ENCODE measurements at regions not wholly inside any gene's neighbourhood (a gene's known extent, or its start where the extent isn't known, plus 50 kb on each side); places are given as distances from the start of the nearest gene placed in this dataset.

DNA sequence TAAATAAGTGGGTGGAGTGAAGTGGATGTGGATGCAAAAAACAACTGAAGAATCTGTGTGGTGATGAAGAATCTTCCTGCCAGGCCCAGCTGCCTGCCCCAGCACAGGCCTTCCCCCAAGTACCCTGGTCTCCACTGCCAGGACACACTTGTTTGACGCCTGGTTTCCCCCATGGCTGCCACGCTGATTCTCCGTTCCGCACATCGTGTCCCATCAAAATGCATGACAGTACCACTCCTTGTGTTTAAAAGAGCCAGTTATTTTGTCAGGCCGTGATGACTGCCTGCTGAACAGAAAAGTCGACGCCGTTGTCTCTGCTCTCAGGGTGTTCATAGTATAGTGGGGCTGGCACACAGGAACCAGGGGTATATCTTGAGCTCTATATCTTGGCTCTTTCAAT, 50.3 kb upstream of the KYNU start:
- no peak for DNase-seq (ENCODE audit: low read depth)
- TF ChIP-seq CTCF (IDR thresholded peaks at IDR 0.05; ENCODE audit: insufficient read depth, low read depth, low read length, missing control alignments), result no peak
- H3K4me3 ChIP-seq (ENCODE audit: low read depth, low read length), result no peak overlapping the region

GRCh38 chr2:142825861-142826260, 51.6 kb upstream of the KYNU start:
- TF ChIP-seq CTCF (IDR thresholded peaks at IDR 0.05; ENCODE audit: insufficient read depth, low read depth, low read length, missing control alignments), result no peak
- no peak overlapping the region for H3K4me3 ChIP-seq (ENCODE audit: low read depth, low read length)
- no peak for DNase-seq (ENCODE audit: low read depth)

- DNase-seq (ENCODE audit: low read depth), result no peak
- TF ChIP-seq CTCF (IDR thresholded peaks at IDR 0.05; ENCODE audit: insufficient read depth, low read depth, low read length, missing control alignments), result no peak
- no peak overlapping the region for H3K4me3 ChIP-seq (ENCODE audit: low read depth, low read length)
These were observed 52.7 kb upstream of the KYNU start for GRCh38 chr2:142824756-142825155.

GRCh38 chr2:142822190-142822589, 55.3 kb upstream of the KYNU start:
- no peak overlapping the region for H3K4me3 ChIP-seq (ENCODE audit: low read depth, low read length)
- no peak for DNase-seq (ENCODE audit: low read depth)
- TF ChIP-seq CTCF (IDR thresholded peaks at IDR 0.05; ENCODE audit: insufficient read depth, low read depth, low read length, missing control alignments), result no peak

GRCh38 chr2:142819411-142819810, 58.1 kb upstream of the KYNU start:
- TF ChIP-seq CTCF (IDR thresholded peaks at IDR 0.05; ENCODE audit: insufficient read depth, low read depth, low read length, missing control alignments), result no peak
- no peak for DNase-seq (ENCODE audit: low read depth)

DNA sequence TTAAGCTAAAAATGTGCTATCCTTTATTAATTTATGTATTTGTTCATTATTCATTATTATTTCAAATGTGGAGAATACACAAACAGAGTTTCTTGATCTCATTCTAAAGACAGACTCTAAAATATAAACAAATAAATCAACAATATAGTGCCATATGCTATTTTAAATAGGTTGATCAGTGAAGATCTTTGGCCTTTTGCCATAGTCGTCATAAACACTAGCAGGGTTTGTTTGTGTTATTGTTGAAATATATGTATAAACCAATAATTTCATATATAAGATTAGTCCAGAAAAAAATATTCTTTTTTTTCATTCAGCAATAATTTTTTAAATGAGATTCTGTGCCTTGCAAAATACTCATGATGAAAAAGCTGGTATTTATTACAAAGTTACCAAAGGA, 62.1 kb upstream of the KYNU start:
- TF ChIP-seq CTCF (IDR thresholded peaks at IDR 0.05; ENCODE audit: insufficient read depth, low read depth, low read length, missing control alignments), result no peak

More at GRCh38 chr2:142819411-142819810, 58.1 kb upstream of the KYNU start:
- no peak overlapping the region for H3K4me3 ChIP-seq (ENCODE audit: low read depth, low read length)

More for the DNA sequence above, 62.1 kb upstream of the KYNU start:
- H3K4me3 ChIP-seq (ENCODE audit: low read depth, low read length), result no peak overlapping the region
- no peak for DNase-seq (ENCODE audit: low read depth)

Measured in GM12865 (cell line).